NB4 (cell line): ENCODE measurements at regions not wholly inside any gene's neighbourhood (a gene's known extent, or its start where the extent isn't known, plus 50 kb on each side); places are given as distances from the start of the nearest gene placed in this dataset.

Experiments
- DNase-seq: peaks from one replicate; pipeline ENCODE4 v3.0.0; 2010; ENCODE audit warnings: low read depth
- H3K4me3 ChIP-seq: one replicate; pipeline ENCODE4 v1.5.1; 2011; ENCODE audit warnings: mild to moderate bottlenecking, low read depth, low read length, moderate library complexity
- MYC ChIP-seq: IDR thresholded peaks from 2 replicates; pipeline ENCODE4 v1.6.1; 2011; ENCODE audit warnings: low read depth, low read length
- POLR2A ChIP-seq: IDR thresholded peaks from 2 replicates; pipeline ENCODE4 v1.6.1; 2011; ENCODE audit warnings: mild to moderate bottlenecking; ENCODE audit not compliant: insufficient read length; ENCODE audit errors: extremely low read depth
- TF ChIP-seq, protein P1 (sequence below): IDR thresholded peaks from 2 replicates; pipeline ENCODE4 v1.6.1; 2011; ENCODE audit warnings: low read depth, low read length
- TF ChIP-seq, protein P2 (sequence below): IDR thresholded peaks from one replicate; pipeline ENCODE4 v1.5.1; 2012; ENCODE audit warnings: low read depth, low read length

DNA sequence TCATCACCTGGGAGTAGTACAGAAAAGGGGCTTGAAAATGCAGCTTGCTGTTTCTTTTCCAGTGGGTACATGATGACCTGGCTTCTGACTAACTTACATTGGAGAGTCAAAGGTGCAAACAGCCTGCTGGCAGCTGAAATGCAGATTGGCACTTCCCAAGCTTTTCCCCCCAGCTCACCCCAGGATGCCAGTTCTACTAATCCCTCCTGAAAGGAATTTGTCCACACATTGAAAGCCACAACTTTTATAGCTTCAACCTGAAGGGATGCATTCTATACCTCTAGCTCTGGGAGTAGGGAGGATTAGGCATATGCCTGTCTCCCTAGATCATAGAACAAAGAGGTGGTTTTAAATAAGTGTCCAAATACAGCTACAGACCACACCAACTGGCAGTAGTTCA, 281.7 kb downstream of the EFHB start:
- DNase-seq, result no peak
- H3K4me3 ChIP-seq, result no peak overlapping the region
- TF ChIP-seq, protein P1, sequence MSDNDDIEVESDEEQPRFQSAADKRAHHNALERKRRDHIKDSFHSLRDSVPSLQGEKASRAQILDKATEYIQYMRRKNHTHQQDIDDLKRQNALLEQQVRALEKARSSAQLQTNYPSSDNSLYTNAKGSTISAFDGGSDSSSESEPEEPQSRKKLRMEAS, result no peak
- TF ChIP-seq POLR2A, result no peak
- TF ChIP-seq, protein P2, sequence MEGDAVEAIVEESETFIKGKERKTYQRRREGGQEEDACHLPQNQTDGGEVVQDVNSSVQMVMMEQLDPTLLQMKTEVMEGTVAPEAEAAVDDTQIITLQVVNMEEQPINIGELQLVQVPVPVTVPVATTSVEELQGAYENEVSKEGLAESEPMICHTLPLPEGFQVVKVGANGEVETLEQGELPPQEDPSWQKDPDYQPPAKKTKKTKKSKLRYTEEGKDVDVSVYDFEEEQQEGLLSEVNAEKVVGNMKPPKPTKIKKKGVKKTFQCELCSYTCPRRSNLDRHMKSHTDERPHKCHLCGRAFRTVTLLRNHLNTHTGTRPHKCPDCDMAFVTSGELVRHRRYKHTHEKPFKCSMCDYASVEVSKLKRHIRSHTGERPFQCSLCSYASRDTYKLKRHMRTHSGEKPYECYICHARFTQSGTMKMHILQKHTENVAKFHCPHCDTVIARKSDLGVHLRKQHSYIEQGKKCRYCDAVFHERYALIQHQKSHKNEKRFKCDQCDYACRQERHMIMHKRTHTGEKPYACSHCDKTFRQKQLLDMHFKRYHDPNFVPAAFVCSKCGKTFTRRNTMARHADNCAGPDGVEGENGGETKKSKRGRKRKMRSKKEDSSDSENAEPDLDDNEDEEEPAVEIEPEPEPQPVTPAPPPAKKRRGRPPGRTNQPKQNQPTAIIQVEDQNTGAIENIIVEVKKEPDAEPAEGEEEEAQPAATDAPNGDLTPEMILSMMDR, result no peak
- TF ChIP-seq MYC, result no peak

DNA sequence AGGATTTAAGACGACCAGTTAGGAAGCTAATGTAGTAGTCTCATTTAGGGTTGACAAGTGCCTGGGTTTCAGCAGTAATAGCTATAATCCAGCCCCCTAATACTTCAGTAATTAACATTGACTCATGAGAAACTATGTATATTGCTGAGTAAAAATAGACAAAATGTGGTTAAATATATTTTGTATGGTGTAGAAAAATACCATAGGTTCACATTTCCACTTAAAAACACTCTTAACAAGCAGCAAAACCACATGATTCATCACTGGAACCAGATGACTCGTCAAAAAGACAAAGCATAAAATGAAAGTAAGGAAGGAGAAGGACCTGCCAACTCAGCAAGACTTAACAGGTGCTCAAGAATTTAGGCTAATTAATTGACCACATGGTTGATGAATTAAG, 288.9 kb downstream of the EFHB start:
- TF ChIP-seq, protein P1, result no peak
- TF ChIP-seq POLR2A (no peak), MYC (no peak)
- TF ChIP-seq, protein P2, result no peak
- no peak overlapping the region for H3K4me3 ChIP-seq
- DNase-seq, result no peak

DNA sequence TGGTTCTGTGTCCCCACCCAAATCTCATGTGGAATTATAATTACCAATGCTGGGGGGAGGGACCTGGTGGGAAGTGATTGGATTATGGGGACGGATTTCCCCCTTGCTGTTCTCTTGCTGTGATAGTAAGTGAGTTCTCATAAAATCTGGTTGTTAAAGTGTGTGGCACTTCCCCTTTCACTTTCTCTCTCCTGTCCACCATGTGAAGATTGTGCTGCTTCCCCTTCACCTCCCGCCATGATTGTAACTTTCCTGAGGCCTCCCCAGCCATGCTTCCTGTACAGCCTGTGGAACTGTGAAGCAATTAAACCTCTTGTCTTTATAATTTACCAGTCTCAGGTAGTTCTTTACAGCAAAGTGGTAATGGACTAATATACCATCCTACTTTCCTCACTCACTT, 289.6 kb downstream of the EFHB start:
- no peak for TF ChIP-seq POLR2A
- TF ChIP-seq, protein P2, result no peak
- TF ChIP-seq MYC, result no peak
- TF ChIP-seq, protein P1, result no peak
- DNase-seq, result peak; percentile 32
- H3K4me3 ChIP-seq, result no peak overlapping the region

DNA sequence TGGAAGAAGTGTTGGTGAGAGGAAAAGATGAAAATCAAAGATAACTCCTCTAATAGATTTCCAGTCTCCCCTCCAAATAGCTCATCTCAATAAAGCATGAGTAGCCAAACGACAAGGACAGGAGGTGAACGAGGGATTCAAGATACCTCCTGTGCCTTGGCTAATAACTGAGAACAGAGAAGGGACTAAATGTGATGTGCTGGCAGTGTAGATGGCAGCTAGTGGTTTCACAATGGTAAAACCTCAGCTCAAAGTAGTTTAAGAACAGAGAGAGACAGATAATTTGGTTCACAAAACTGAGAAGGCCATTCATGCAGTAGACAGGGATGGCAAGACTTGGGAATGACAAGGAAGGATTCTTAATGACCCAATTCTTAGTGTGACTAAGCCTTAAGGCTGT, 292.6 kb downstream of the EFHB start:
- DNase-seq, result no peak
- H3K4me3 ChIP-seq, result no peak overlapping the region
- no peak for TF ChIP-seq POLR2A
- TF ChIP-seq, protein P1, result no peak
- TF ChIP-seq, protein P2, result no peak
- no peak for TF ChIP-seq MYC

DNA sequence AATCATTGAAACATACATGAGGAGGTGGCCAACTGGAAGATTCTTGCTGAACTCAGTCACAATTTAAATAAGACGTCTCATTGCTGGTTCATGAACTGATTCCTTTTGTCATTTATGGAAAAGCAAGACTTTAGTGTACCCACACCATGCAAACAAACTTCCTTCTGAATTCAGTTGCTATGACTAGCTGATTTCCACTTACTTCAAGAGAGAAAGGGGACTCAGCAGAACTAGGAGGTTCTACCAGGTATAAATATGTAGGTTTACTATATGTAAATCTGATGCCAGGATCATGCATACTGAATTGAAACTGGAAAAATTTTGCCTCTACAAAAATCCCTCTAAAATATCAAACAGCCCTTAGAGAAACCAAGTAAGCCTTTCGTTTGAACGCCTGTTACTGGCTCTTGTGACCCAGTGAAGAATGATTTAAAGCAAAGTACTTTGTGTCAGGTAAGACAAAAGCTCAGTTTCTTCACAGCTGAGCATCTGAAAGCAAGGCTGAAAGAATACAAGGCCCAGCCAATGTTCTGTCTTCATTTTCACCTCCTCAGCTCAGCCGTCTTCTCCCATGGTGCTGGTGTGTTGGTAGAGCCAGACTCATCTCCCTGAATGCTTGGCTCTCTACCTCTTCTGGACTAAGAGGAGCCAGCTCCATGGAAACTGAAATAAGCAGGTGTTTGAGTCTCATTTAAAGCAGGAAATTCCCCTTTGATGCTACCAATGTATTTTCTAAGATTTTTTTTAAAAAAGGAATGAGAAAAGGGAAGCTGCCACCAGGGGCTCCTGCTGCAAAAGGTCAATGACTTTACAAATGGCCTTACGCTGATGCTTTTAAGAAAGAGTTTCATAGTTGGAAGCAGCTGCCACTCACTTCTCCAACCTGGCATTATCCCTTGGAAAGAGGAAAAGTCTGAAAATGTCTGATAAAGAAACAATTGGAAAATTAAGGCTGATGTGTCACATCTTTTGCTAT, 301.6 kb downstream of the EFHB start:
- TF ChIP-seq POLR2A, result no peak
- no peak for TF ChIP-seq MYC
- TF ChIP-seq, protein P1, result no peak
- TF ChIP-seq, protein P2, result no peak
- H3K4me3 ChIP-seq, result no peak overlapping the region
- no peak for DNase-seq
